HG03378 (cell line): ENCODE measurements at regions not wholly inside any gene's neighbourhood (a gene's known extent, or its start where the extent isn't known, plus 50 kb on each side); places are given as distances from the start of the nearest gene placed in this dataset.

Experiments
- ATAC-seq: cut with Tn5 transposase; IDR thresholded peaks from one replicate; pipeline ENCODE4 v1.9.1; 2021; ENCODE audit warnings: mild to moderate bottlenecking, moderate library complexity; ENCODE audit not compliant: unreplicated experiment

DNA sequence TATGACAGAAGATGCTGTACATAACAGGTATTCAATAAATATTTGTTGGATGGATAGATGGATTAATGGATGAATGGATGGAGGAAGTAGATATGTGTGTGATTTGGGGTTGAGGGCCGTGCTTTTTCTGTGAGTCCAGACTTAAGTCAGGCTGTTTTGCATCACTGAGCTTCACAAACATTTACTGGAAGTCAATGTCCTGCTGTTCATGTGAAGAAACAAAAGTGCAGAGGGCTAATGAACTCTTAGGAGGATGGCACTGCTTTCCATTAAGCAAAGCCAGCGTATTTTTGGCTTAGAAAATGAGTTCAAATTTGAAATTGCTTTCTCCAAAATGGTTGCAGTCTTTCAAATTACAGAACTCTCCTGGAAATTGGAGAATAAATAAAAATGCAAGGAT, 260.6 kb upstream of the SASH1 start:
- no peak for ATAC-seq

DNA sequence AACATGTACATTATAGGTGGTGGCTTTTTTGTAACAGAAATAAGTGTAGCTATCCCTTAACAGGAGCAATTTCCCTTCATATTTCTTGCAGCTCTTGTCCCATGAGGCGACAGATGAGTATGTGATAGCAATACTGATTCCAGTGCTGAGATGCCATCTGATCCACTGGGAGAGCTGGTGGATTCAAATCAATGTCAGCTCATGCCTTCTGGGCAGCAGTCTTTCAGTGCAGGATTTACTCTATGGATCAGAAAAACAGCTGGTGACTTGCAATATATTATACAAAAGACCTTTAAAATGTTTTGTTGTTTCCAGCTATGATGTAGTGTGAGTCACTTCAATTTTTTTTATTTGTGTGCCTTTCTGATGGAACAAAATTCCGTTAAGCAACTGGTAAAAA, 259.9 kb upstream of the SASH1 start:
- ATAC-seq = no peak

DNA sequence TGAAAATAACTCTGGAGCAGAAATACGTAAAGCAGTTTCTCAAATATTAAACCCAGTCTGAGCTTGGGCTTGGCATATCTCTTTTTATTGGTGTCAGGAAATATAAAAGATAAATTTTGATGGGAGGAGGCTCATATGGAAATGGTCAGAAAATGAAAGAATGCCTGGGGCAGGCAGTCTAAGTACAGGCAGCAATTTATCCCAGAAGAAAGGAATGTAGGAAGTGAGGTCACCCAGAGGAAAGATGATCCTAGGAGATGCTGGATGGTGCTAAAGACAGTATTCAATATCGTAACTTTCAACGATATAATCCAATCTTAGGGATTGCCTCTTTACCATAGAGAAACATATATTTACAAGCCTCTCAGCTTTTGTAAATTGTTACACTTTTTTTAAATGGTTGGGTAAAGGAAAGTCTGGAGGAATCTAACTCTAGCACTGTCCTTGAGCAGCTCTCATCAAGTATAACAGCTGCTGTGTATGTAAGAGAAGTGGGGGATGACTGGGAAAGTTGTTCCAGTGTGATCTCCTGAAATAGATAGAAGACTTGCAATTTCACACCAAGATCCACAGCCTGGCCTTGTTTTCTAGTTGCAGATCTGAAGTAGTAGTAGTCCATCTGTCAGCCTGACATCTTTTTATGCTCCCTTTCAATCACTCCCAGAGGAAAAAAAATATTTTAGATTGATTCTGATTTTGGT, 256.9 kb upstream of the SASH1 start:
- no peak for ATAC-seq

DNA sequence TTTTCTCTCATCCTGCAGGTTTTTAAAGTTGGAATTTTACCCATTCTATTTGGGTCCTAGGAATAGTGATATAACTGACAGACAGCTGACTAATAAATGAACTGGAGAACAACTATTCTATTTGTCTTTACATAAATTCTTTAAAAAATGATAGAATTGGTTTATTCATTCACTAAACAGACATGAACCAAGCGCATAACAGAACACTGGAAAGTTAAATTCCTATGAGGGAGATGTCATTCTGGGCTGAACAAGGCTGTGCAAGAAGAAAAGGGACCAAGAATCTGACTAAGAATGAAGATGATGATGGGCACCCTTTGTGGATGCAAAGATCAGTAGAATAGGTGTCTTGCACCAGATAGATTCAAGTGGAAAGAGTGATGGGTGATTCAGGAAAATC, 256.3 kb upstream of the SASH1 start:
- no peak for ATAC-seq

DNA sequence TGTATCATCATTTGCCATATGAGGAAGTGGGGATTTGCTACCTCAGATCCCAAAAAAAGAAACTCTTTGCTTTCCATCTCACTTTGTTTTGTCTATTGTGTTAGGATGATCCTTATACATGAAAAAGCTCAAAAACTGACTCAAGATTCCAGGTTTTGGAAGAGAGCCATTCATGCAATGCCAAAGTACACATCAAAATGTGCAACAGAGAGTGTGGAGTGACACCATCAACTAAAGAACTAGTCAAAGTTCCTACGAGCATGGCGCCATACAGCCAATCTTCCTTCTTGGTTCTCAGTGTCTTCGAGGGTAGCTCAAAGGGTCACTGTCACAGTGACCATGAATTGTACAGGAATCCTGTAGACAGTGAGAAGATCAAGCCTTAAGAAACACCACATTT, 255.8 kb upstream of the SASH1 start:
- no peak for ATAC-seq

DNA sequence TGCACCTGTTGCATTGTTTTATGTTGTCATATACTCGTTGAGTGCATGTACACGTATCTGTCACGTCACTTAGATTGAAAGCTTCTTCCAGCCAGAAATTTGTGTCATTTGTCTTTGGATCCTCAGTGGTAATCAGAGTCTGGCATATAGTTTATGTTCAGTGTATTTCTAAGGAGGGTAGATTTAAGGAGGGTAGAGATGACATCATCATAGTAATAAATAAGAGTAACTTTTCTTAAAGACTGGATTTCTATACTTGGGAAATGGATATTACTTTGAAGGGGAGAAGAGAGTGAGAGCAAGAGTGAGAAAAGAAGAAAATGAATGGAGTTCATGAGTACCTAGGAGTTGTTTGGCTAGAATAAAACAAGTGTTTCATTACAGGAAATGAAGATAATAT, 255.0 kb upstream of the SASH1 start:
- ATAC-seq = no peak

DNA sequence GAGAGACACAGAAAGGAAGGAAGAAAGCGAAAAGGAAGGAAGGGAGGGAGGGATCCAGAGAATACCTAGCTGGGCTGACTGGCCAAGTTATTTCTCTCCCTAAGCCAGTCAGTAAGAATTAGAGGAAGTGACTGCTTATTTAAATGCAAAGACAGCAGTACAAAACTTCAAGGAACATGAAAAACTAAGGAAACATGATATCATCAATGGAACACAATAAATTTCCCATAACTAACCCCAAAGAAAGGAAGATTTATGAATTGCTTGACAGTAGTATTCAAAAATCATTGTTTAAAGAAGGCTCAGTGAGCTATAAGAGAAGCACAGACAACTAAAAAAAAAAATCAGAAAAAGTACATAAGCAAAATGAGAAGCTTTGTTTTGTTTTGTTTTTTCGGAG, 252.3 kb upstream of the SASH1 start:
- no peak for ATAC-seq

DNA sequence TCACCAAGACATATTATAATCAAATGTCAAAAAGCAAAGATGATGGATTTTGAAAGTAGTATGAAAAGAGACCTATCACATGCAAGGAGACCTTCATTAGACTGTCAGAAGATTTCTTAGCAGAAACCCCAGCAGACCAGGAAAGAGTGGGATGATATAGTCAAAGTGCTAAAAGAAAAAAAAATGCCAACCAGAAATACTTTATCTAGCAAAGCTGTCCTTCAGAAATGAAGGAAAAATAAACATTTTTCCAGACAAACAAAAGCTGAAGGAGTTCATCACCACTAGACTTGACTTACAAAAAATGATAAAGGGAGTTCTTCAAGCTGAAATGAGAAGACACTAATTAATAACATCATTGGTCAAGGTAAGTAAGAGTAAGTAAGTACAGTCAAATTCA, 251.2 kb upstream of the SASH1 start:
- ATAC-seq = no peak

DNA sequence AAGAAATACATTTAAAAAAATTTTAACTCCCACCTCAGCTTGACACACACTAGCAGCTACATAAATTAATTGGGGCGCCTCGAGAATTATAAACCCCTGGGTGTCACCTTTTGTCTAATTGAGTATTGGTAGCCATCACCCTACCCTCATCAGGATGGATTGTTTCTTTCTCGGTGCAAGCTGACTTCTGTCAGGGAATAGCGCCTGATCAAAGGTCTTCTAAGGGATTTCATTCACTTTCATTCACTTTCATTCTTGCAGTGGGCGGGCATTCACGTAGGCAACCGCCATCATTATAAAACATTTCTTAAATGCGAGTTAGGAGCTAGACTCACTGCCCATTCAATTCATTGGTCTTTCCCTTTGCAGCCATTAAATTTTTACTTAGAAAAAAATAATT, 239.2 kb upstream of the SASH1 start:
- ATAC-seq = no peak

DNA sequence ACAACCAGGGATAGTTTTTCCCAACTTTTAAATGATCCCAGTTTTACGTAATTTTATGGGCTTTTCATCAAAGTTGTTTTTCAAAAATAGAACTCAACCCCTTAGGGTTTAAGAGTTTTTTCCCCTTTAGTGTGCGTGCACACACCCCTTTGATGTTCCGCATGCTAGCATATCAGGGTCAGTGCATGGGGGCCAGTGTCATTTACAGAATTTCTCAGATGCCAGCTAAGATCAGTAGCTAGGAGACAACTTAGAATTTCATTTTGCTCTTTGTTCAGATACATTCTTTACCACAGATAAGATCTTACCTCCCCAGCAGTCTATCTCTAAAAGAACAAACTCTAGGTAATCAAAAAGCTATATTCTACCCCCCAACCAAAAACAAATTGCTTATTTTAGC, 238.5 kb upstream of the SASH1 start:
- ATAC-seq = no peak

DNA sequence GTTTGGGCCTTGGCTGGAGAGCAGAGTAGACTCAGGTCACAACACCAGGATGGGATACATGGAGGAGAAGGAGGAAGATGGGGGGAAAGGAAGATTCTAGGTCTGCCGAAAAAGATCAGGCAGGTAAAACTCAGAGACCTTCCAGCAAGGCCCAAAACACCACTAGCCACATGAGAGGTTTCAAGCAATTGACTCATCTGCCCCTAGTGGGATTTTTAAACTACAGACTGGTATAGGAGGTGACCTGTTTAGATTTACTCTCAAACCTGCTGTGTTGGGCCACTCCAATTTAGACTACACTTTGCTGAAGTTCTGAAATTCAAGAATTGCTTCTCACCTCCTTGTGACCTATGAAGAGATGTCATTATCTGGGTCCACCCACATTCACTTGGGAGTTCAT, 236.9 kb upstream of the SASH1 start:
- no peak for ATAC-seq

DNA sequence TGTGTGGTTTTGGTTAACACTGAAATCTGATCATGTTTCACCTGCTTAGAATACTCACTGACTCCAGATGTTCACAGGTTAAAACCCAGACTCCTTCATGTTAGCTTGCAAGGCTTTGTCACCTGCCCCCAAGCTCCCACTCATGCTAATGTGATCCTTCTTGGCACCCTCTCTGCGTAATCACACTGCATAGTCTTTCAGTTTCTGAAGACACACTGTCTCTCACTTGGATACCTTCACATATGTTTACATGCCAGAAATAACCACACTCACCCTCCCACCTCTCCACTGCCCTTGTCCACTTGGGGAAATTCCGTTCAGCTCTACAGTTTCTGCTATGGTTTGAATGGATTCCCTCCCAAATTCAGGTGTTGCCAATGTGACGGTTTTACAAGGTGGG, 234.7 kb upstream of the SASH1 start:
- no peak for ATAC-seq

DNA sequence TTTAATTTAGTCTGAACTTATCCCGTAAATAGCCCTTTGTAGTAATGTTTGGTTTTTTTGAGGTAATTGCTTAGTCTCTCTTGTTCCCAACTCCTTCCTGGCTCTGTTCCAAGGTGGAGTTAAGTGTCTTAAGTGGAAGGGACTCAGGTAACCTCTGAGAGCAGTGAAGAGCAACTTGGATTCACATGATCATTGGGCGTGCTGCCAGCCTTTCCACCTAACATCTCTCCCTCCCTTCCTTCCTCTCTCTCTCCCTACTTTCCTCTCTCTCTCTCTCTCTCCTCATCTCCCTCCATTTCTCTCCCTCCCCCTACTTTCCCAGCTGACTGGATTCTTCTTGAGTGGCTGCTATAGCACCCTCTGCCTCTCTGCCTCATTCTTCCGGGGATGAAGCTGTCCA, 232.9 kb upstream of the SASH1 start:
- no peak for ATAC-seq

DNA sequence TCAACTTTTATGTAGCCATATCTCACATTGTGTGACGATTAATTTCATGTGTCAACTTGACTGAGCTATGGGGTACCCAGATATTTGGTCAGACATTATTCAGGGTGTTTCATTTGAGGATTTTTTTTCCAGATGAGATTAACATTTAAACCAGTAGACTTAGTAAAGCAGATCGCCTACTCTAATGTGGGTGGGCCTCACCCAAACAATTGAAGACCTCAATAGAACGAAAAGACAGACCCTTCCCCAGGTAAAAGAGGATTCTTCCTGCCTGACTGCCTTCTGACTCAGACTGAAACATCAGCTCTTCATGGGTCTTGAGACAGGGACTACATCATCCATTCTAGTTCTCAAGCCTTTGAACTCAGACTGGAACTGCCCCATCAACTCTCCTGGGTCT, 231.7 kb upstream of the SASH1 start:
- ATAC-seq = no peak

DNA sequence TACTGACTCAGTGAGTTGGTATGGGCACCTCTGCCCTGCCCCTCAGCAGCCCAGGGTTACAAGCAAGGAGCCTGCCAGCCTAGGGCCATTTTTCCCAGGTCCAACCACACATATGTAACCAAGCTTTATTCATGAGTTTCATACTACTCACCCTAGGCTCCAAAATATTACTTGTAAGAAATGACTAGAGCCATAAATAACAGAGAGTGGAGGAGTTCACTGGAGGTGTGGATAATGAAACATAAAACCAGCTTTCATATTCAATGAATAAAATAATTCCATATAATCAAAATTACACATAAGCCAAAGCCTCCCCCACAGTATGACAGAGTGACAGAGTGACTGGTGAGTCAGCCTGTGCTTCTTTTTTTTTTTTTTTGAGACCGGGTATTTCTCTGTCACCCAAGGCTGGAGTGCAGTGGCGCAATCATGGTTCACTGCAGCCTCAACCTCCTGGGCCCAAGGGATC, 229.8 kb upstream of the SASH1 start:
- no peak for ATAC-seq

DNA sequence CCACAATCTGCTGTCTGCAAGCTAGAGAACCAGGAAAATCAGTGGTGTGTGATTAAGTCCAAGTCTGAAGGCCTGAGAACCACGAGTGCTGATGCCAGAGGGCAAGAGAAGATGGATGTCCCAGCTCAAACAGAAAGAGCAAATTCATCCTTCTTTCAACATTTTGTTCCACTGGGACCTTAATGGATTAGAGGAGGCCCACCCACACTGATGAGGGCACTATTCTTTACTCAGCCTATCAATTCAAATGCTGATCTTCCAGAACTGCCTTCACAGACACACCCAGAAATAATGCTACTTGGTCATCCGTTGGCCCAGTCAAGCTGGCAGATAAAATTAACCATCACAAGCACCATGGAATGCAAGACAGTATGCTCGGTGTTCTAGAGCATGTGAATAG, 226.6 kb upstream of the SASH1 start:
- no peak for ATAC-seq

DNA sequence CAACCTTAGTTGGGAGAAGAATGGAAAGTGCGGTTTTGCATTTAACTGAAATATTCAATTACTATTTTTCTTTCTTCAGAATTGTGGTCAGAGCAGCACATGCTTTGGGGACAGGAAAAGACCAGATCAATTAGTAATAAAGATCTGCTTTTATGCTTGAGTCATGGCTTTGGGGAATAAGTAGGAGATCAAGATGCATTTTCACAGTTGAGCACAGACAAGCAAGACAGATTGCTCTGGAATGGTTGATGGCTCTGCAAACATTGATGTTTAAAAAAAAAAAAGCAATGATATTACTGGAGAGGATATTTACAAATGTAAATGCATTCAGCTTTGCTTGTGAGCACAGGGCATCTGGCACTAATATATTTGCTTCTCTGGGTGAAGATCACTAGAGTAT, 224.4 kb upstream of the SASH1 start:
- no peak for ATAC-seq

DNA sequence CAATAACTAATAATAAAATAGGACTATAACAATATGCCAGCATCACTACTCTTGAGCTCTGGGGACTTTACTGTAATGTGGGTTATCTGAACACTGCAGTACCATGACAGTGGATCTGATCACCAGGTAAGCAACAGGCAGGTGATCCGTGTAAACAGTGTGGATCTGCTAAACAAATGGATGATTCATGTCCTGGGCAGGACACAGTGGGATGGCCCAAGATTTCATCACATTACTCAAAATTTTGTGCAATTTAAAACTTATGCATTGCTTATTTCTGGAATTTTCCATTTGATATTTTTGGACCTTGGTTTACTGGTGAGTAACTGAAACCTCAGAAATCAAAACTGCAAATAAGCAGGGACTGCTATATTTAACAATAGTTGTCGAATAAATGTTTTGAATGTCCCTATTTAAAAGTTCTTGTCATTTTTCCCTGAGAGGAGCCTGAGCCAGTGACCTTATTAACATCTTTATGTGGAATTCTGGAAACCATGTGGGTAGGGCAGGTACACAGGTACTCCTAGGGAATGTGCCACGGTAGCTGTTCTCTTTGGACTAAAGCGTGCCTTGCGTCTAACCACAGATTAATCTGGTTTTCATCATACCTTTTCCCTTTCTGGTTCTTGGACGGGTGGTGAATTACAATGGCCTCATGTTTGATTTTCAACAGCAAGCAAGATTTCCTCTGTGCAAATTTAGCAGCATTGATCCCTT, 214.5 kb upstream of the SASH1 start:
- no peak for ATAC-seq

DNA sequence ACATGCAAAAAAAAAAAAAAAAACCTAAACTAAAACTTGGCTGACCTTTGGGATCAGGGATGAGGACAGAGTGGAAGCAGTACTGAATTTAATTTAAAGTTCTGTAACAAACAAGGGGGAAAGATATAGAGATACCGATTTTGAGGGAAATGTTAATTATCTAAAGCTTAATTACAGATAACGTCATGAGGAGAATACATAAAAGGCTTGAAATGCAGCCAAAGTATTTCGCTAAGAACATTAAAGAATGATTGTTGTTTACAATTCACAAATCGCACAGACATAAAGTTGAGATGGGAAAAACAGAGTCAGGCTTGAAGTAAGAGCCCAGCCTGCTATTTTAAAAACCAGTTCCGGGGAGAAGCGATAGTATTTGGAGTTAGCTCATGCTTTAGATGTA, 208.0 kb upstream of the SASH1 start:
- no peak for ATAC-seq

DNA sequence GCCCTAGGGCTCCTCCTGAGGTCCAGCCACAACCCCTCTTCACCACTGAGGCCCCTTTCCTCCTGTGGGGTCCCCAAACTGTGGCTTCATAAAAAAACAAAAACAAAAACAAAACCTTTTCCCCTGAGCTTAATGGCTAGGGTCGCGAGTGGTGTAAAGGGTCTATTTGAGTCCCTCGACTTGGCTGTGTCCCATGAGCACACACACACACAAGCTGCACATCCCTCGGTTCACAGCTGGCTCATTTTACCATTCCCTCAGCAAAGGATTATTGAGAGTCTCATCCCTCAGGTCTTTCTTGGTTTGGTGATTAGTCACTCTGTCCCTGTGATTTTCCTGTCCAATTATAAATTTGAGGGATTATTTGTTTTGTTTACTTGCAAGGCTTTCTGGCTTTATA, 206.1 kb upstream of the SASH1 start:
- ATAC-seq = no peak

DNA sequence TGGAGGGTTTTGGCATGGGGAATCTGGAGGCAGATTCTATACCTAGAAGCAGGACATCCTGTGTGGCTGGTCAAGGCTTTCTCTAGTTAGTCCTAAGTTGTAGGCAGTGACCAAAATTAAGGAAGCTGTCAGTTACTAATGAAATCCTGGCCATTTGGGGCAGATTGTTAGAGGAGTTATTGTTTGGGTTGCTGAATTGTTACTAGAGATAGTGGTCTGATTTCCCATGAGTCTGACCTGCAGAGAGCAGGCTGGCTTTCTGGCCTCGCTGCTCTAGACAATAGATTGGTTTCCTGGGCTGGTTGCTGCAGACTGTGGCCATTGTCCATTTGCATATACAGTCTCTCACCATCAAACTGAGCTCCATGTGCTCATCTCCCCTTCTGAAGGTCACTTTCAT, 205.0 kb upstream of the SASH1 start:
- ATAC-seq = no peak

DNA sequence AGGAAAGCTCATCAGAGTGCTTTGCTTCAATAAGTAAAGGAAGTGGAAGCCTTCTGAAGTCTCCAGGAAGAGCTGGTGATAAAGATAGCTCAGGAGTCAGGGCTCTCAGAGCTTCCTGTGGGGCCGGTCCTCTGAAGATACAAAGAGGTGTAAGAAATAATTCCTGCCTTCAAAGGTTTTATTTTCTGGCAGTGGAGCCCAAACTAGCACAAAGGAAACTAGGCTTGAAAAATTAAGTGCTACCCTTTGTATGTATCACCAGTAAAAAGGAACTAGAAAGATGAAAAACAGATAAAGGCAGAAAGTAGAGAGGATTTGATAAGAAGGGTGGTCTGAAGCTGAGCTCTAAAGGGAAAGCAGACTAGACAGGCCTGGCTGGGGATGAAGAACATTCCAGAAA, 204.1 kb upstream of the SASH1 start:
- no peak for ATAC-seq
